Heart right ventricle (tissue), 16 donors: ENCODE measurements at regions not wholly inside any gene's neighbourhood (a gene's known extent, or its start where the extent isn't known, plus 50 kb on each side); places are given as distances from the start of the nearest gene placed in this dataset.
A peak's percentile ranks its signal among the peaks of the same experiment; 100 is the strongest.

Experiments used
- ATAC-seq, 8 donors: fragments of 200-7000 bp; cut with Tn5 transposase; one replicate each; pipeline ENCODE4 v1.9.1; 2020; ENCODE audit warnings: mild to moderate bottlenecking in 8 of 8, moderate library complexity in 8 of 8, moderate number of reproducible peaks in 1 of 8
- DNase-seq, 2 donors: peaks; one replicate each; pipeline ENCODE4 v3.0.0-alpha.2; 2020
- H3K27ac ChIP-seq, 10 donors: fragments of 200-600 bp; sonication (generic) in 2 of 10; one replicate each; pipeline versions ENCODE4 v1.5.0 to v1.8.0; 2020 to 2022; ENCODE audit warnings: mild to moderate bottlenecking in 3 of 10
- H3K27me3 ChIP-seq, 7 donors: fragments of 200-600 bp; one replicate each; pipeline ENCODE4 v1.8.0; 2021 to 2022; ENCODE audit warnings: mild to moderate bottlenecking in 2 of 7
- H3K36me3 ChIP-seq, 9 donors: fragments of 200-600 bp; sonication (generic) in 1 of 9; one replicate each; pipeline versions ENCODE4 v1.5.0 to v1.8.0; 2020 to 2022; ENCODE audit warnings: mild to moderate bottlenecking in 2 of 9
- H3K4me1 ChIP-seq, 9 donors: fragments of 200-600 bp; sonication (generic) in 1 of 9; one replicate each; pipeline versions ENCODE4 v1.5.0 to v1.8.0; 2020 to 2022; ENCODE audit warnings: mild to moderate bottlenecking in 4 of 9
- H3K4me3 ChIP-seq, 10 donors: fragments of 200-600 bp; sonication (generic) in 2 of 10; one replicate each; pipeline versions ENCODE4 v1.5.0 to v1.8.0; 2020 to 2022; ENCODE audit warnings: mild to moderate bottlenecking in 7 of 10, moderate library complexity in 2 of 10
- H3K9me3 ChIP-seq, 11 donors: fragments of 200-600 bp in 10 of 11; sonication (generic) in 2 of 11; one replicate each; pipeline versions ENCODE4 v1.5.0 to v1.8.0; 2013 to 2022; ENCODE audit warnings: mild to moderate bottlenecking in 2 of 11, control low read depth in 1 of 11, moderate library complexity in 1 of 11
- CTCF ChIP-seq, 9 donors: fragments of 200-600 bp; sonication (generic) in 2 of 9; IDR thresholded peaks; one replicate each; pipeline versions ENCODE4 v1.5.0 to v1.8.0; 2021 to 2022; ENCODE audit warnings: antibody characterized with exemption in 9 of 9, mild to moderate bottlenecking in 5 of 9, moderate library complexity in 1 of 9
- WGBS, 2 donors: extraction: QIAGEN DNeasy Blood & Tissue Kit; methylation state at CpG; one replicate each; pipeline ENCODE4 v1.1.7; 2013; ENCODE audit warnings: inconsistent platforms in 1 of 2; 5-methylcytosine and 5-hydroxymethylcytosine counted together
- intact Hi-C, 10 donors: fragments of 100-400 bp; cut with DNase I; formaldehyde crosslinking; loops; one replicate each; pipeline versions ENCODE4 v1.11.1 to v1.14.2; 2022
- donor health status: Arrhythmogenic right ventricular cardiomyopathy.
- donor health status: ischemic (EF 13 %, LVEDD 7.1; RV severe dilation, severe dysfunction).
- donor health status: healthy with polysubstance abuse.
- donor health status: DM: no; HTN: yes; CAD: no.
- donor health status: DM: no; HTN: no; CAD: no.
- donor health status: ischemic (EF 25% LVEDD 6.9; RV normal size, moderate dysfunction).
- donor health status: ischemic (EF 25% LVEDD 5.7; RV mildly dilated, moderate dysfunction).
- donor health status: healthy.
- donor health status: DM: yes; HTN: yes; CAD: no.
- donor health status: Ischemic cardiomyopathy.
- donor health status: ischemic (EF 35%, LVEDD 5.7; RV mildly dilated, moderate dysfunction).
- donor health status: nonischemic (EF 11% LVEDD 7.7; RV severe dilation, severe dysfunction).
- donor health status: DM: yes; HTN: yes; CAD: no.
- donor health status: PGD.
- donor health status: ischemic (EF 29% LVEDD 5.4; RV normal size, mild dysfunction).
- donor health status: nonischemic (EF 23%, LVEDD 6.1; RV moderate dilation, normal function).

DNA sequence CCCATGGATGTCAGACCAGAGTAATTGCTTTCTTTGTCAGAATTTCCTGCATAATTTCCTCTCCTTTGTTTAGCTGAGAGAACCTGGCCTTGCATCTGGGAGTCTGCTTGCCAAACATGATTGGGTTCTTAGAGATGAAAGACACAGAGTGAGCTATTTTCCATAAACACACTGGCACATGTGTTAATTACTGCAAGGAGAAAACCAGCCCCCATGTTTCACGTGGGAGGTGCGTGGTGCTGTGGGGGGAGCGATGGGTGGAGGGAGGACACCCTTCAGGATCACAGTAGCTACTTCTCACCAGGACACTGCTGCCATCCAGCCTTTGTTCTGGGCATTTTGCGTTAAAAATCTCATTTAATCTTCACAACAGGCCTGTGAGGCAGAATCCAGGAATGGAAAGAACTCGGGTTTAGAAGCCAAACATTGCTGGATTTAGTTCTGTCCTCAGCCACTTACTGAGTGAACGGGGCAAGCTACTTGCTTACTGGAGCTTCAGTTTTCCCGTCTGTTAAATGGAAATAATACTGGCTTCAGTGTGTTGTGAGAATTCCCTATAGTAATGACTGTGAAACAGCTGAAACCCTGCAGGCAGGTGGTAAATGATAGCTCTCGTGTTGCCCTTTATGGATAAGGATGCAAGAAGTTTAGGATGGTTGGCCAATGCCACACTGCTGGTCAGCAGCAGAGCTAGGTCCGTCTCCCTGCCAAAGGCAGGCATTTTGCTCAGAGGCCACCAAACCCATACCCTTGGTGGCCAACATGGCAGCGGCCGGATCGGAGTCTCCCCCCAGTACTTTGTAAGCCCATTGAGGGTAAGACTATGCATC lies 100.1 kb upstream of the ASAP2 start:
- intact Hi-C loops, result no loop called here
- no peaks in the 10 kb centered on the region for H3K27me3 ChIP-seq

GRCh38 chr2:9105601-9106337 lies 100.8 kb upstream of the ASAP2 start:
- H3K4me1 ChIP-seq, result peaks cover 0 to 30% (median 18%) of the 10 kb centered on the region in 9 donors
- DNase-seq (no peak), ATAC-seq (no peak)
- WGBS, 2 donors, result 80 to 84% methylated on average over 21 of the region's 21 CpGs
- H3K4me3 ChIP-seq, result no peak overlapping the region
- no peaks in the 10 kb centered on the region for H3K9me3 ChIP-seq
- TF ChIP-seq CTCF (IDR thresholded peaks at IDR 0.05), result no peak
- no peaks in the 10 kb centered on the region for H3K27me3 ChIP-seq
- no peaks in the 10 kb centered on the region for H3K36me3 ChIP-seq
- intact Hi-C loops, result no loop called here
- H3K27ac ChIP-seq, result no peak overlapping the region

More for the DNA sequence above, 100.1 kb upstream of the ASAP2 start:
- Histone ChIP-seq H3K27ac (no peak overlapping the region), H3K9me3 (no peaks in the 10 kb centered on the region), H3K4me1 (peaks cover 0 to 30% (median 18%) of the 10 kb centered on the region in 9 donors), H3K36me3 (no peaks in the 10 kb centered on the region), H3K4me3 (no peak overlapping the region)
- no peak for TF ChIP-seq CTCF (IDR thresholded peaks at IDR 0.05)
- WGBS, 2 donors, result 66 to 79% methylated on average over 12 of the region's 12 CpGs
- ATAC-seq (peak; percentile 19 to 80 (median 62)), DNase-seq (peak in 1 of 2 donors; percentile 26)

- ATAC-seq (no peak), DNase-seq (no peak)
- H3K27ac ChIP-seq, result no peak overlapping the region
- H3K4me3 ChIP-seq, result no peak overlapping the region
- TF ChIP-seq CTCF (IDR thresholded peaks at IDR 0.05), result no peak
- H3K36me3 ChIP-seq, result no peaks in the 10 kb centered on the region
- H3K27me3 ChIP-seq, result no peaks in the 10 kb centered on the region
- WGBS, 2 donors, result 93 to 96% methylated on average over 14 of the region's 14 CpGs
- intact Hi-C loops, result no loop called here
- no peaks in the 10 kb centered on the region for H3K9me3 ChIP-seq
- H3K4me1 ChIP-seq, result peaks cover 0 to 30% (median 18%) of the 10 kb centered on the region in 9 donors
Observed at GRCh38 chr2:9103663-9104277, 100.3 kb upstream of the MBOAT2 start.

- peaks cover 0 to 26% (median 16%) of the 10 kb centered on the region in 9 donors for H3K4me1 ChIP-seq
- H3K36me3 ChIP-seq, result no peaks in the 10 kb centered on the region
- TF ChIP-seq CTCF (IDR thresholded peaks at IDR 0.05), result no peak
- WGBS, 2 donors, result 89% methylated on average over 21 of the region's 21 CpGs
- H3K9me3 ChIP-seq, result no peaks in the 10 kb centered on the region
- ATAC-seq (peak in 1 of 8 donors; percentile 21), DNase-seq (no peak)
- intact Hi-C loops, result no loop called here
- H3K27ac ChIP-seq, result no peak overlapping the region
- H3K4me3 ChIP-seq, result no peak overlapping the region
- H3K27me3 ChIP-seq, result no peaks in the 10 kb centered on the region
Observed at GRCh38 chr2:9102861-9103662, 99.6 kb upstream of the MBOAT2 start.
